Stimulated activated CD8-positive, alpha-beta memory T cell treated with anti-CD3 and anti-CD28 coated beads, Interleukin-7, amount 100 ng/mL, for 24 hours (primary cell): ENCODE measurements at regions not wholly inside any gene's neighbourhood (a gene's known extent, or its start where the extent isn't known, plus 50 kb on each side); places are given as distances from the start of the nearest gene placed in this dataset.

Experiments used
- DNase-seq: peaks from one replicate; pipeline ENCODE4 v3.0.0-alpha.2; 2020; ENCODE audit warnings: low read depth

DNA sequence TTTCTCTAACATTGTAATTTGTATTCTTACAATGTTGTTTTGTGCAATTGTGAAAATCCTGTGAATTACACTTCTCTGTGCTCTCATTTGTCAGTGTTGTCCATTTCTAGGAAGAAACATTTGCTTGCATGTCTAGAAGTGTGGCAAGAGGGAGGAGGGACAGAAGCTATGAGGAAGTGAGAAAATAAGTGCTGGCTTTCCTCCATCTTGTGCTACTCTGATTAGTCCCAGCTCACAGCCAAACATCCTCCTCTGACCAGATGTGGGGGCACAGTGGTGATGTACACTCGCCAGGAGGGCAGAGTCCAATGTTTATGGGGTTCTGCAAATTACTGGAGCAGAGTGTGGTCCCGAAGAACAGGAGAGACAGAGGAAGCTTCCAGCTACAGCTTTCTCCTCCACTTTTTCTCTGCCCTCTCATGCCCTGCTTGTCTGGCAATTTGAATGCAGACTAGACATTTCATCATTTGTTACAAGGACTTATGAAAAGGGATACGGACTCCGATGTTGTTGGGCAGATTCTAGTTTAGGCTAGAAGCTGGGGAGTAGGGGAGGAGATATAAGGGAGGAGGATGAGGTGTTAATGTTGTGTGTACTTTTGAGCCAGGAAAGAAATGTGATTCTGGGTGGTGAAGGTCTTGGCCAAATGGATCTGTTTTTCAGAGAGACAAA is 131.0 kb upstream of the C1GALT1 start:
- no peak for DNase-seq

- no peak for DNase-seq
These were observed 128.0 kb upstream of the C1GALT1 start for GRCh38 chr7:7054252-7054830.

- DNase-seq, result no peak
These were observed 121.3 kb upstream of the C1GALT1 start for GRCh38 chr7:7060828-7061599.

- no peak for DNase-seq
These were observed 104.4 kb upstream of the C1GALT1 start for GRCh38 chr7:7077945-7078344.

DNA sequence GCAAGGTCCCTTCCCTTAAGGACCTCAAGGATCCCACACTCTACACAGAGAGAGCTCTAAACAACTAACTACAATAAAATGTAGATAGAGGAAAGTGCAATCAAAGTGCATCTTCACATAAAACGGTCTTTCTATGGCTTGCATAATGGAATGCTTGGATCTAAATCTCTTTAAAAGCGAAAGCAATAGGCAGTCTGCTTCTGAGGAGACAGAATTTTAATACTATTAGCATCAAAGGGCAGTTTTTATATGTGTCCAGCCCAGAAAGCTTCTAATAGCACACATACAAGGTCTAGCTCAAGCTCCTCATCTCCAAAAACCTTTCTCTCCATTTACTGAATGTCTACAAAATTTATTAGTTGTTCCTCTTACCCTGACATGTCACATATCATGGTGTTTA is 101.5 kb upstream of the C1GALT1 start:
- DNase-seq, result no peak

DNA sequence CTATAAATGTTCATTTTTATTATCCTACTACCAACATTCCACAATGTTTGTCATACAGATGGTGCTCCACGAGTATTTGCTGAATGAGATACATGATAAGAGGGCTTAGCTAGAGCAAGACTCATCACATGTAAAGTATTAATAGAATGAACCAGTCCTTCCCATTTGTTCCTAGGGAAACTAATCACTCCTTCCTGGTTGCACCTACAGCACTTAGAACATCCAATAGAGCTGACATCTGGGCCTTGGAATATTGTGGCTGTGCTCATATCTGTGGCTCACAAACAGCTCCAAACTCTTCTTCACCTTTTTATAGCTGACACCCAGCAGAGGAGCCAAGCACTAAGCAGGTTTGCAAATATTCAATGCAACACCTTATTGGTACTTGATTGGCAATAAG is 91.9 kb upstream of the C1GALT1 start:
- no peak for DNase-seq

DNA sequence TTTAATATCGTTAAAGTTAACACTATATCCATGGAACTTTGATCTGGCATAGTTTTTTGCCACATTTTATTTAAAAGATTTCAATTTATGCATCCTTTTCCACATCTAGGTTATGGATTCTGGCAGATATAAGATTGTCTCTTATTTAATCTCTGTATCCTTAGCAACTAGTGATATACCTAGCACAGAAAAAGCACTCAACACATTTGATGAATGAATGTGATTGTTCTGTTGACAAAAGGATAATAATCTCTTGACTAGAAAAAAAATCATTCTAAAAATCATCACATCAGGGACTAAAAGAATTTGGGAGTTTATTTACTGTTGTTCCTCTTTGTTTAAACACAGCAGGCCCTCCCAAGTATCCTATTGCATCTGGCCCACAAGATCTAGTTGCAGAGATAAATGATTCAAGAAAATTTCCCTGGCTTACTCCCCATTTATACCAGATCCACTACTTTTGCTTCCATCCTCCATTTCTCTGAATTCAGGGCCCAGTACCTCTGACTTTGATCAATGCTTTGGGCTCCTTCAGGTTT is 84.0 kb upstream of the C1GALT1 start:
- DNase-seq, result no peak

DNA sequence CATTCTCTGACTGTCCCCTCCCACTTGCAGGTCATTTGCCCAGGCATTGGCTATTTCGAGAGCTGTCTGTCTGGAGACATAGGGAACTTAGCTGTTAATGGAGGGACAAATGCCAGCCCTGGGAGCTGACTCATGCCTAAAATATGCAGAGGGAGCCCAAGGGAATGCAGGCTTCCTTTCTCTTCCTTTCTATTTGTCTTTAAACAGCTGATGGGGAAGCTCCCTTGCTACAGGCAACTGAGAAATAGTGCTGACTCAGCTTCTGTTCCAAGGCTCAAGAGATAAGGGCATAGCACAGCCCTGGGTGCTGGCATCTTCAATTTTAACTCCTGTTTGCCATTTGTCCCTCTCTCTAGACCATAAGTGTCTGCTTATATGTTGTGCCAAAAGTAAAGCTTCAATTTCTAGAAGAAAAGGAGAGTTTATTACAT is 82.7 kb upstream of the C1GALT1 start:
- DNase-seq, result no peak

DNA sequence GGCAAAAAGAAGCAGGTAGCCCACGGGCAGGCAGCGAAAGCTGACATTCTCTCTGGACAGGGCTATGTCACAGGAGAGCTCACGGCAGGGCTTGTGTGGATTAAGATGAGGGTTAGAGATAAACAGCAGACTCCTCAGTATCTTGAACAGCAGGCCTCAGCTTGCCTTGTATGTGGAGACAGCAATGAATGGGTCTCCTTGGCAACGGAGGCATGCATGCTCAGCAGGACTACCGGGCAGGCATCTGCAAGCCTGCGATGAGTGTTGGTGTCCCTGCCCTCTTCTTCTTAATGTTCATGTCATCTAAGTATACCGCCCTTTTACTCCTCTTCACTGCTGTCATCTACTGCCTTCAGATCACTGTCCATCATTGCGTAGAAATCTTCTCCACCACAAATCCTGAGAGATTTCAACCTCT is 81.9 kb upstream of the C1GALT1 start:
- DNase-seq, result no peak

DNA sequence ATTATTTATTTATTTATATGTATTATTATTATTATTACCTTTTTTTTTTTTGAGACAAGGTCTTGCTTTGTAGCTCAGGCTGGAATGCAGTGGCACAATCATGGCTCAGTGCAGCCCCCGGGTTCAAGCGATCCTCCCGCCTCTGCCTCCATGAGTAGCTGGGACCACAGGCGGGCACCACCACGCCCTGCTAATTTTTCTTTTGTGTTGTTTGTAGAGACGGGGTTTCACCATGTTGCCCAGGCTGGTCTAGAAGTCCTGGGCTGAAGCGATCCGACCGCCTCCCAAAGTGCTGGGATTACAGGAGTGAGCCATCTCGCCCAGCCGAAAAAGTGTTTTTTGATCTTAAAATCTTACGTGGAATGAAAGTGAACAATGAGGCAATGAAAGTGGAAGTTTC is 79.4 kb upstream of the C1GALT1 start:
- DNase-seq, result no peak

GRCh38 chr7:7103343-7104313 is 78.7 kb upstream of the C1GALT1 start:
- no peak for DNase-seq

DNA sequence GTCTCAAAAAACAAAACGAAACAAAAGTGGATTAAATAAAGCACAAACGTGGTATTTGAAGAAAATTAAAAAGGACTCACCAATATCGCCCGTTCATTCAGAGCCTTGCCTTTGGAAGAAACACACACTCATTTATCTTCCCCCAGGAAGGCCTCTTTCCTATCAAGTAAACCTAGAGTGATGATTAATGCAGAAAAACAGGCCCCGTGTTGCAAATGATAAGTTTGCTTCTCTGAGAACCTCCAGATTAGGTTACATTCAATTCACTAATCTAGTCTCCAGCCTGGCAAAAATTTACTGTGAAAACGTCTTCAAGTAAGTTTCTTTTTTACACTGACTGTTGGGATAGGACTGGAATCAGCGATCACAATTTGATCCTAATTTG is 78.0 kb upstream of the C1GALT1 start:
- no peak for DNase-seq

DNA sequence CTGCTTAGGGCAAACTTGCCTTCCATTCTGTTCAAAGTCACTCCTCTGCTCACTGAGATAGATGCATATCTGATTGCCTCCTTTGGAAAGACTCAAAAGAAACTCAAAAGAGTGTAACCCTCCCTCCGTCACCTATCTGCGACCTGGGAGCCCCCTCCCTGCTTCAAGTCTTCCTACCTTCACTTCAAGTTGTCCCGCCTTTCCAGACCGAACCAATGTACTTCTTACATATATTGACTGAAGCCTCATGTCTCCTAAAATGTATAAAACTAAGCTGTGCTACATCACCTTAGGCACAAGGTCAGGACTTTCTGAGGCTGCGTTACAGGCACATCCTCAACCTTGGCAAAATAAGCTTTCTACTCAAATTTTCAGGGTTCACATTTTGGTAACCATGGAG is 77.4 kb upstream of the C1GALT1 start:
- DNase-seq, result no peak

- no peak for DNase-seq
These were observed 76.4 kb upstream of the C1GALT1 start for GRCh38 chr7:7105800-7106582.

- DNase-seq, result no peak
These were observed 73.4 kb upstream of the C1GALT1 start for GRCh38 chr7:7108931-7109330.

DNA sequence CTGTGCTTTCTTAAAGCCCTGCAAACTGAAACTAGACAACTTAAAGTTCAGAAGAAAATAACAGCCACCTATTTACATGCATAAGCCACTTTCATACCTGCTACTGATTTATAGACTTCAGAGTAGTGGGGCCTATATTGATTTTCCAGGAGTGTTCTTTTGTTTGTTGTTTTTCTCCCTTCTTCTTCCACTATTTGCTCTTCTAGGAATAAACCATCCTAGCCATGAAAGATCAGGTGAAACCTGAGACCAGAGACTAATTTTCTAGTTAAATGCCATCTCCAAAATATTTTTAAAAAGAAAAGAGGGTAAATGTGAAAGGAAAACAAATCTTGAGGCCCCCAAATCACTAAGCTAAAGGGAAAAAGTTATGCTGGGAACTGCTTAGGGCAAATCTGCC is 72.4 kb upstream of the C1GALT1 start:
- DNase-seq, result no peak

DNA sequence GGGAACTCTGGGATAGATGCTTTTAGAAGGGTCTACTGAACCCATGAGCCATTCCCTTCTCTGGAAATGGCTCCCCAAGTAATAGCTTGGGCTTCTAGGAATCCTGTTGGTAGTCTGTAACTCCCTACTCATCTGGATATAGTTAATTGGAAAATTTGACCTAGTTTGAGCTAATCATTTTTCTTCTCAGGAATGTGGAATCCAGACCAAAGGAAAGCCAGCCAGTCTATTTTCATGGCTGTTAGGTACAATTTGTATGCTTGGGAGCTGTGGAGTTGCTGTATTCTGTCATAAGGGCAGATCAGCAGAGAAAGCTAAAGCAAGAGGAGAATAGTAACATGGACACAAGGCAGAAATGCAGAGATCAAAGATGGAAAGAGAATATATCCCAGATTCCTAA is 71.6 kb upstream of the C1GALT1 start:
- DNase-seq, result no peak

DNA sequence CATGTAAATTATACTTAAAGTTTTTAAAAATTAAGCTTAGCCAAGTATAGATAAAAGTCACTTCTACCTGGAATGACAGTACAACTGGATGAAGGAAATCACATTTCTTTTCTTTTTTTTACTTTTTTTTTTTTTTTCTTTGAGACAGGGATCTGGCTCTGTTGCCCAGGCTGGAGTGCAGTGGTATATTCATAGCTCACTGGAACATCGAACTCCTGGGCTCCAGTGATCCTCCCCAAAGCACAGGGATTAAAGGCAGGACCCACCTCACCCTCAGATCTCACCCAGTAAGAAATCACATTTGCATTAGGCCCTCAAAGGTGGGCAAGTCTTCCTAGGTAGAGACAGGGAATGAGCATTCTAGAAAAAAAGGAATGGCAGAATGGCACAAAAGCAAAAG is 69.5 kb upstream of the C1GALT1 start:
- DNase-seq, result no peak

GRCh38 chr7:7114575-7115291 is 67.6 kb upstream of the C1GALT1 start:
- DNase-seq, result no peak

DNA sequence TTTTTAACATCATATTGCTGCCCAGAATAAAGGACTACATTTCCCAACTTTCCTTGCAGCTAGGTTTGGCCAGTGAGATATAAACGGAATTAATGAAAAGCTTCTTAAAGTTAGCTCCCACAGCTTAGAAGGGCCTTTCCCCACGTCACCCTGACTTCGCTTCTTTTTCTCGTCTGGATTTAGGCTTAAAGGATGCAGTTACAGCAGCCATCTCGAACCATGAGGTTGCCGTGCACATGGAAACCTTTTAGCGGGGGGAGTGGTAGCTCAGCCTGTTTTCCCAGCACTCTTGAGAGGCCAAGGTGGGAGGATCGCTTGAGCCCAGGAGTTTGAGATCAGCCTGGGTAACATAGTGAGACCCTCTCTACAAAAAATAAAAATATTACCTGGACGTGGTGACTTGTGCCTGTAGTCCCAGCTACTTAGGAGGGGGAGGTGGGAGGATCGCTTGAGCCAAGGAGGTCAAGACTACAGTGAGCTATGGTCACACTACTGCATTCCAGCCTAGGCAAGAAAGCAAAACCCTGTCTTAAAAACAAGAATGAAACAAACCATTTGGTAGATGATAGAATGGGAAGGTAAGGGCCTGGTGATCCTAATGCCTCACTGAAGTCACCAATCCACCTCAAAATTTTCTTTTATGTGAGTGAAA is 64.3 kb upstream of the C1GALT1 start:
- DNase-seq, result no peak
